ENCODE measurements at regions not wholly inside any gene's neighbourhood (a gene's known extent, or its start where the extent isn't known, plus 50 kb on each side); places are given as distances from the start of the nearest gene placed in this dataset.
"Not testable (repeated sequence)": the region's sequence is repeated elsewhere in the genome, so short reads cannot be mapped to it uniquely, and the experiment has no call there.

DNA sequence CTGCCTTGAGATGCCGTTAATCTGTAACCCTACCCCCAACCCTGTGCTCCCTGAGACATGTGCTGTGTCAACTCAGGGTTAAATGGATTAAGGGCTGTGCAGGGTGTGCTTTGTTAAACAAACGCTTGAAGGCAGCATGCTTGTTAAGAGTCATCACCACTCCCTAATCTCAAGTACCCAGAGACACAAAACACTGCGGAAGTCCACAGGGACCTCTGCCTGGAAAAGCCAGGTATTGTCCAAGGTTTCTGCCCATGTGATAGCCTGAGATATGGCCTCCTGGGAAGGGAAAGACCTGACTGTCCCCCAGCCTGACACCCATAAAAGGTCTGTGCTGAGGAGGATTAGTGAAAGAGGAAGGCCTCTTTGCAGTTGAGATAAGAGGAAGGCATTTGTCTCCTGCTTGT, 270.8 kb upstream of the FRG2C start:
- not testable (repeated sequence) for H3K36me3 ChIP-seq (ENCODE audit: control insufficient read depth, insufficient read depth, low read length); H3K4me1 ChIP-seq (ENCODE audit: control insufficient read depth, insufficient read depth, low read length); H3K4me3 ChIP-seq (ENCODE audit: low read length); H3K27me3 ChIP-seq (ENCODE audit: control insufficient read depth, insufficient read depth, low read length); H3K9ac ChIP-seq (ENCODE audit: low read length); H3K27ac ChIP-seq (ENCODE audit: low read depth, low read length)

DNA sequence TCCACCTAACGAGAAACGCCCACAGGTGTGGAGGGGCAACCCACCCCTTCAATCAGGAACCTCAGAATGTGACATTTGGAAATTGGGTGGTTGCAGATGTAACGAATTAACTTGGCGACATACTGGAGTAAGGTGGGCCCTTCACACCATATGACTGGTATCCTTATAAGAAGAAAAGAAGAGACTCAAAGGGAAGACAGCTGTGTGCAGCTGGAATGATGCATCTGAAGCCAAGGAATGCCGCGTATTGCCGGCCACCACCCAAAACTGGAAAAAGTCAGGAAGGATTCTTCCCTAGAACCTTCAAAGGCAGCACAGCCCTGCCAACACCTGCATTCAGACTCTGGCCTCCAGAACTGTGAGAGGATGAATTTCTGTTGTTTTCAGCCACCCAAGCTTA, 270.0 kb upstream of the FRG2C start:
- not testable (repeated sequence) for H3K27me3 ChIP-seq (ENCODE audit: control insufficient read depth, insufficient read depth, low read length); H3K9ac ChIP-seq (ENCODE audit: low read length); H3K36me3 ChIP-seq (ENCODE audit: control insufficient read depth, insufficient read depth, low read length); H3K27ac ChIP-seq (ENCODE audit: low read depth, low read length); H3K4me1 ChIP-seq (ENCODE audit: control insufficient read depth, insufficient read depth, low read length); H3K4me3 ChIP-seq (ENCODE audit: low read length)

DNA sequence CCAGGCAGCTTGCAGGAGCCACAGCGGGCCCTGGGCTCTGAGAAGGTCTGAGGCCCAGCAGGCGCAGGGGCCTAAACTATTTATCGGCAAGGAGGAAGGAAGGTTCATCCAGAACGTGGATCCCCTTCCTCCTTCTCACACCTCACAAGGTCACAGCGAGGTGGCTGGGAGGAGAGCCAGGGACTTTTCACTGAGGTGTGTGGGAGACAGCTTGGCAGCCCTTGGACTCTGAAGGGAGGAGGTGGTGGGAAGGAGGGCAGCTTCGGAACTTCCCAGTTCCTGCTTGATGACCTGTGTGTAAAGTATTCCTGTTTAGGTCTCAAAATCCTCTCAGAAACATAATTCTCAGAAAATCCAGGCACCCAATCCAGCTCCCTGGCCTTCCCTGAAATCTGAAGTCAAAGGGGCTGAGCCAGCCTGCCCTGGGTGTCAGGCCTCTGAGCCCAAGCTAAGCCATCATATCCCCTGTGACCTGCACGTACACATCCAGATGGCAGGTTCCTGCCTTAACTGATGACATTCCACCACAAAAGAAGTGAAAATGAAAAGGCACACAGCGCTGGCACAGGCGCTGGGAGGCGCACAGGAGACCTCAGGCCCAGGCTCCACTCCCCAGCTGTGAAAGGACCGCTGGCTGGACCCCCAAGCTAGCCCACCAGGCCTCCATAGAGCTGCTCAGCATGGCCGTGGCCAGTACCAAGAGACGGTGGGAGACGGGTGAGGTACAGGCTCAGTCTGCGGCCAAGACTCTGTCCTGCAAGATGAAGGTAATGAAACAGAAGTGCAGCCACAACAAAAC, 269.4 kb upstream of the FRG2C start:
- not testable (repeated sequence) for H3K4me3 ChIP-seq (ENCODE audit: low read length); H3K27ac ChIP-seq (ENCODE audit: low read depth, low read length)

DNA sequence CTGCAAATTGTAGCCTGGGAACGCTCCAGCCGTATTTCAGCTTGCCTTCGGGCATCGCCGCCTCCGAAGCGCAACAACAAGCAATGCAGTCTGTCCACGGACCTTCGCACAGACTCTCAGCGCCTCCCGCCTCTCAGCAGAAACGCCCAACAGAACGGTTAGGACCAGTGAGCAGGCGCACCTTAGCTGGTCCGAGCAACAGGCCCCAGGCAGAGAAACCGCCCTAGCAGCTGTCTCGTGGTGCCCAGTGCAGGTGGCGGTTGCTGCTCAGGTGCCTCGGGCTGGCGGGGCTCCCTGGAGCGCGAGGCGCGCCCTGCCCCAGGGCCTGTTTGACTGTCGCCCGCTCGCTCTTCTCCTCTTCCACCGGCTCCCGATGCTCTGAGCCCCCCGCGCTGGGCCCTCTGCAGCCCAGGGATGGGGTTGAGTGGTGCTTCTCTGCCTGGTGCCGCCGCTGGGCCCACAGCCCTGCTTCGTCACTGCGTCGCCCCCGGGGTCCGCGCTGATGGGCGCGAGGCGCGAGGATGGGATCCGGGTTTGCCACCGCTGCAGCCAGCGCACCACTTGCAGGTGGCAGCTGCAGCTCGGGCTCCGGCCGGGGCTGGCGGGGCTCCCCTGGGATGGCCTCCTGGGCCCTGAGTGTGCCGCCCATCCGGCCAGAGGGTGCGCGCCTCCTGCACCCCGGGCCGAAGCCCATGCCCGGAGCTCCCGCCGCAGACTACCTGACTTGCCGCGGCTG, 268.4 kb upstream of the FRG2C start:
- Histone ChIP-seq H3K4me3 (ENCODE audit: low read length) (no peak overlapping the region), H3K27ac (ENCODE audit: low read depth, low read length) (no peak overlapping the region), H3K36me3 (ENCODE audit: control insufficient read depth, insufficient read depth, low read length) (no peaks in the 10 kb centered on the region), H3K4me1 (ENCODE audit: control insufficient read depth, insufficient read depth, low read length) (no peaks in the 10 kb centered on the region), H3K9ac (ENCODE audit: low read length) (no peak overlapping the region), H3K27me3 (ENCODE audit: control insufficient read depth, insufficient read depth, low read length) (no peaks in the 10 kb centered on the region)

More for the DNA sequence above, 269.4 kb upstream of the FRG2C start:
- not testable (repeated sequence) for H3K36me3 ChIP-seq (ENCODE audit: control insufficient read depth, insufficient read depth, low read length); H3K27me3 ChIP-seq (ENCODE audit: control insufficient read depth, insufficient read depth, low read length); H3K4me1 ChIP-seq (ENCODE audit: control insufficient read depth, insufficient read depth, low read length); H3K9ac ChIP-seq (ENCODE audit: low read length)

- Histone ChIP-seq H3K36me3 (ENCODE audit: control insufficient read depth, insufficient read depth, low read length) (no peaks in the 10 kb centered on the region), H3K4me3 (ENCODE audit: low read length) (no peak overlapping the region), H3K4me1 (ENCODE audit: control insufficient read depth, insufficient read depth, low read length) (no peaks in the 10 kb centered on the region), H3K27me3 (ENCODE audit: control insufficient read depth, insufficient read depth, low read length) (no peaks in the 10 kb centered on the region), H3K27ac (ENCODE audit: low read depth, low read length) (no peak overlapping the region), H3K9ac (ENCODE audit: low read length) (no peak overlapping the region)
These were observed 267.8 kb upstream of the FRG2C start for GRCh38 chr3:75396316-75396802.

DNA sequence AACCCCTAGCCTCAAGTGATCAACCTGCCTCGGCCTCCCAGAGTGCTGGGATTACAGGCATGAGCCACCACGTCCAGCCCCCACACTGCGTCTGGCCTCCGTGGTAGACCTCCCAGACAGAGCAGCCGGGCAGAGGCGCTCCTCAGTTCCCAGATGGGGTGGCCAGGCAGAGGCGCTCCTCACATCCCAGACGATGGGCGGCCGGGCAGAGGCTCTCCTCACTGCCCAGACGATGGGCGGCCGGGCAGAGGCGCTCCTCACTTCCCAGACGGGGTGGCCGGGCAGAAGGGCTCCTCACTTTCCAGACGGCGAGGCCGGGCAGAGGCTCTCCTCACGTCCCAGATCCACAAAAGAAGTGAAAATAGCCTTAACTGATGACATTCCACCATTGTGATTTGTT, 266.6 kb upstream of the FRG2C start:
- not testable (repeated sequence) for H3K4me1 ChIP-seq (ENCODE audit: control insufficient read depth, insufficient read depth, low read length); H3K27ac ChIP-seq (ENCODE audit: low read depth, low read length); H3K36me3 ChIP-seq (ENCODE audit: control insufficient read depth, insufficient read depth, low read length); H3K4me3 ChIP-seq (ENCODE audit: low read length); H3K27me3 ChIP-seq (ENCODE audit: control insufficient read depth, insufficient read depth, low read length); H3K9ac ChIP-seq (ENCODE audit: low read length)

- not testable (repeated sequence) for H3K4me1 ChIP-seq (ENCODE audit: control insufficient read depth, insufficient read depth, low read length); H3K4me3 ChIP-seq (ENCODE audit: low read length); H3K27me3 ChIP-seq (ENCODE audit: control insufficient read depth, insufficient read depth, low read length); H3K27ac ChIP-seq (ENCODE audit: low read depth, low read length); H3K9ac ChIP-seq (ENCODE audit: low read length); H3K36me3 ChIP-seq (ENCODE audit: control insufficient read depth, insufficient read depth, low read length)
These were observed 241.8 kb upstream of the FRG2C start for GRCh38 chr3:75422101-75422945.

DNA sequence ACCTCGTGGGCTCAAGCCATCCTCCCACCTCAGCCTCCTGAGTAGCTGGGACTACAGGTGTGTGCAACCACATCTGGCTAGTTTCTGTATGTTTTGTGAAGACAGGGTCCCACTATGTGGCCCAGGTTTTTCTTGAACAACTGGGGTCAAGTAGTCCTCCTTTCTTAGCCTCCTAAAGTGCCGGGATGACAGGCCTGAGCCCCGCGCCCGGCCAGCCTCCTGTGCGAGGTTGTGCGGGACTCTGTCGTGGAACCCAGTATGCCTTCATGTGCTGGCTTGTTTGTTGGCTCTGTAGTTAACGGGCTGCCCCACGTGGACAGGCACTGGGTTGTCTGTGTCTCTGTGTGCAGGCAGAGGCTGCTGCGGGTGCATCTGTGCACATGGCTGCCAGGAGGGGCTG, 238.7 kb upstream of the FRG2C start:
- H3K9ac ChIP-seq (ENCODE audit: low read length); H3K4me1 ChIP-seq (ENCODE audit: control insufficient read depth, insufficient read depth, low read length); H3K27ac ChIP-seq (ENCODE audit: low read depth, low read length); H3K27me3 ChIP-seq (ENCODE audit: control insufficient read depth, insufficient read depth, low read length); H3K4me3 ChIP-seq (ENCODE audit: low read length); H3K36me3 ChIP-seq (ENCODE audit: control insufficient read depth, insufficient read depth, low read length): not testable (repeated sequence)

DNA sequence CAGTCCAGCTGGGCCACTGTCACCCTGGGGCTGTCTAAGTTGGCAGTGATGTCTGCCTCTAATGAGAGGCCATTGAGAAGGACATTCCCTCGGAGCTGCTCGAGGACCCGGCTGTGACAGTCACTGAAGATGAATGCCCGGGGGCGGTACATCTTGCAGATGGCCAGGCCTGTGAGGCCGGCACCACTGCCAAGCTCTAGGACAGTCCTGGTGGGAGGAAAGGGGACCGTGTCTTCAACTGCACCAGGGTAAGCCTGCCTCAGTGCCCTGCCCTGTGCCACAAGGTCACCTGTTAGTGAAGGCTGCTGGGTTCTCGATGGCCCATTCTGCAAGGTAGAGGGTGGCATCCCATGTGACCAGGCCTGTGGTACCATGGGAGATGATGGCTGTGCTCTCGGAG, 236.6 kb upstream of the FRG2C start:
- not testable (repeated sequence) for H3K9ac ChIP-seq (ENCODE audit: low read length); H3K36me3 ChIP-seq (ENCODE audit: control insufficient read depth, insufficient read depth, low read length); H3K4me1 ChIP-seq (ENCODE audit: control insufficient read depth, insufficient read depth, low read length); H3K27ac ChIP-seq (ENCODE audit: low read depth, low read length); H3K27me3 ChIP-seq (ENCODE audit: control insufficient read depth, insufficient read depth, low read length); H3K4me3 ChIP-seq (ENCODE audit: low read length)

GRCh38 chr3:75427906-75428305, 236.2 kb upstream of the FRG2C start:
- H3K9ac ChIP-seq (ENCODE audit: low read length); H3K27me3 ChIP-seq (ENCODE audit: control insufficient read depth, insufficient read depth, low read length); H3K27ac ChIP-seq (ENCODE audit: low read depth, low read length); H3K36me3 ChIP-seq (ENCODE audit: control insufficient read depth, insufficient read depth, low read length); H3K4me3 ChIP-seq (ENCODE audit: low read length); H3K4me1 ChIP-seq (ENCODE audit: control insufficient read depth, insufficient read depth, low read length): not testable (repeated sequence)

GRCh38 chr3:75429561-75430220, 234.4 kb upstream of the FRG2C start:
- H3K9ac ChIP-seq (ENCODE audit: low read length); H3K36me3 ChIP-seq (ENCODE audit: control insufficient read depth, insufficient read depth, low read length); H3K27ac ChIP-seq (ENCODE audit: low read depth, low read length); H3K4me1 ChIP-seq (ENCODE audit: control insufficient read depth, insufficient read depth, low read length); H3K27me3 ChIP-seq (ENCODE audit: control insufficient read depth, insufficient read depth, low read length); H3K4me3 ChIP-seq (ENCODE audit: low read length): not testable (repeated sequence)

DNA sequence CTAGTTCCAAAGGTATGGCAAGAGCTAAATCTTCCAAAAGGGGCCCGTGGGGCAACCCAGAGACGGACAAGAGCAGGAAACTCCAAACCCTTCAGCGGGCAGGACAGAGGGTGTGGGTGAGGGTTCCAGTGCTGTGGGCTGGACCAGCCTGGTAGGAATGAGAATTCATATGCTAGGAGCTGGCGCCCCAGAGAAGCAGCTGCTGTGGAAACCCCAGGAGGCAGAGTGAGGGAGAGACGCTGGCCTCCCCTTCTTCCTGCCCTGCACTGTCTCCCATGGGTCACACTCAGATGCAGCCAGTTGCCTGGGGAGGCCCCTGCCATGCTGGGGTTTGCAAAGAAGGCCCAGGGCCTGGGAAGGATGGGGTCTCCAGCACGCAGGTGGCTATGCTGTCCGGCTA, 233.7 kb upstream of the FRG2C start:
- H3K4me1 ChIP-seq (ENCODE audit: control insufficient read depth, insufficient read depth, low read length) = not testable (repeated sequence)

More for the DNA sequence above, 233.7 kb upstream of the FRG2C start:
- H3K9ac ChIP-seq (ENCODE audit: low read length); H3K27ac ChIP-seq (ENCODE audit: low read depth, low read length); H3K4me3 ChIP-seq (ENCODE audit: low read length); H3K27me3 ChIP-seq (ENCODE audit: control insufficient read depth, insufficient read depth, low read length); H3K36me3 ChIP-seq (ENCODE audit: control insufficient read depth, insufficient read depth, low read length): not testable (repeated sequence)
